SH-SY5Y (cell line): ENCODE measurements at regions not wholly inside any gene's neighbourhood (a gene's known extent, or its start where the extent isn't known, plus 50 kb on each side); places are given as distances from the start of the nearest gene placed in this dataset.

Source experiments
- GATA2 ChIP-seq: IDR thresholded peaks from 2 replicates; pipeline ENCODE4 v1.6.1; 2011; ENCODE audit warnings: mild to moderate bottlenecking, low read depth, low read length
- GATA3 ChIP-seq: IDR thresholded peaks from 2 replicates; pipeline ENCODE4 v1.6.1; 2011; ENCODE audit warnings: low read depth, mild to moderate bottlenecking, low read length, moderate library complexity

GRCh38 chr5:74199005-74199404 lies 441.5 kb downstream of the ENC1 start:
- no peak for TF ChIP-seq GATA2
- no peak for TF ChIP-seq GATA3
